KMS-11 (cell line): ENCODE measurements at regions not wholly inside any gene's neighbourhood (a gene's known extent, or its start where the extent isn't known, plus 50 kb on each side); places are given as distances from the start of the nearest gene placed in this dataset.

Experiments used
- H2AFZ ChIP-seq: fragments of 200-600 bp; sonication (generic); 2 replicates; pipeline ENCODE4 v1.6.1; 2016; ENCODE audit warnings: antibody characterized with exemption, mixed run types, low read depth
- H3K27ac ChIP-seq: fragments of 200-600 bp; sonication (generic); 2 replicates; pipeline ENCODE4 v1.6.1; 2016; ENCODE audit warnings: mild to moderate bottlenecking, mixed run types
- H3K27me3 ChIP-seq: fragments of 200-600 bp; sonication (generic); 2 replicates; pipeline ENCODE4 v1.6.1; 2017; ENCODE audit warnings: mild to moderate bottlenecking, low read depth, mixed run types, moderate library complexity; ENCODE audit not compliant: insufficient read depth
- H3K36me3 ChIP-seq: fragments of 200-600 bp; sonication (generic); 2 replicates; pipeline ENCODE4 v1.6.1; 2017; ENCODE audit warnings: mild to moderate bottlenecking, mixed run types; ENCODE audit not compliant: insufficient read depth
- H3K4me1 ChIP-seq: fragments of 200-600 bp; sonication (generic); 2 replicates; pipeline ENCODE4 v1.6.1; 2016; ENCODE audit warnings: mild to moderate bottlenecking, low read depth, mixed run types; ENCODE audit not compliant: poor library complexity, severe bottlenecking
- H3K4me2 ChIP-seq: fragments of 200-600 bp; sonication (generic); 2 replicates; pipeline ENCODE4 v1.7.0; 2016; ENCODE audit warnings: mild to moderate bottlenecking, mixed run types
- H3K4me3 ChIP-seq: fragments of 200-600 bp; sonication (generic); IDR thresholded peaks from 2 replicates; pipeline ENCODE4 v1.6.1; 2017; ENCODE audit warnings: low read depth, low read length, mixed read lengths; ENCODE audit not compliant: insufficient read depth
- H3K79me2 ChIP-seq: fragments of 200-600 bp; sonication (generic); 2 replicates; pipeline ENCODE4 v1.6.1; 2016; ENCODE audit warnings: low read depth, mixed run types; ENCODE audit not compliant: insufficient read depth
- H3K9ac ChIP-seq: fragments of 200-600 bp; sonication (generic); 2 replicates; pipeline ENCODE4 v1.6.1; 2016; ENCODE audit warnings: mild to moderate bottlenecking, mixed run types
- H4K20me1 ChIP-seq: fragments of 200-600 bp; sonication (generic); 2 replicates; pipeline ENCODE4 v1.6.1; 2016; ENCODE audit warnings: mild to moderate bottlenecking, mixed run types; ENCODE audit not compliant: insufficient read depth
- TF ChIP-seq, protein P1 (sequence below): fragments of 200-600 bp; sonication (generic); conservative IDR thresholded peaks from 2 replicates; pipeline ENCODE4 v1.6.1; 2017; ENCODE audit warnings: low read depth, mild to moderate bottlenecking, antibody characterized with exemption, low read length, moderate library complexity, mixed read lengths

DNA sequence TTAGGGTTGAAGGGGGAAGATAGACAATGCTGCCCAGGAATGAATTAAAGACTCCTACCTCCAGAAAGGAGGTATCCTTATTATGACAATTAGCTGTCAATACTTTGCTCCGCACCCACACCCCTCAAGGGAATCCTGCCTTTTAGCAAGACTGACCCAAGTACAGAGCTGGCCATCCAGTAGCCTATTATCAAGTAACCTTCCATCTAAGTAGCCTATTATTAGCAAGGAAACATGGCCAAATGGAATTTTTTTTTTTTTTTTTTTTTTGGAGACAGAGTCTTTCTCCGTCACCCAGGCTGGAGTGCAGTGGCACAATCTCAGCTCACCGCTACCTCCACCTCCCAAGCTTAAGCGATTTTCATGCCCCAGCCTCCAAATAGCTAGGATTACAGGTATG is 161.3 kb downstream of the PMP22 start:
- TF ChIP-seq, protein P1, sequence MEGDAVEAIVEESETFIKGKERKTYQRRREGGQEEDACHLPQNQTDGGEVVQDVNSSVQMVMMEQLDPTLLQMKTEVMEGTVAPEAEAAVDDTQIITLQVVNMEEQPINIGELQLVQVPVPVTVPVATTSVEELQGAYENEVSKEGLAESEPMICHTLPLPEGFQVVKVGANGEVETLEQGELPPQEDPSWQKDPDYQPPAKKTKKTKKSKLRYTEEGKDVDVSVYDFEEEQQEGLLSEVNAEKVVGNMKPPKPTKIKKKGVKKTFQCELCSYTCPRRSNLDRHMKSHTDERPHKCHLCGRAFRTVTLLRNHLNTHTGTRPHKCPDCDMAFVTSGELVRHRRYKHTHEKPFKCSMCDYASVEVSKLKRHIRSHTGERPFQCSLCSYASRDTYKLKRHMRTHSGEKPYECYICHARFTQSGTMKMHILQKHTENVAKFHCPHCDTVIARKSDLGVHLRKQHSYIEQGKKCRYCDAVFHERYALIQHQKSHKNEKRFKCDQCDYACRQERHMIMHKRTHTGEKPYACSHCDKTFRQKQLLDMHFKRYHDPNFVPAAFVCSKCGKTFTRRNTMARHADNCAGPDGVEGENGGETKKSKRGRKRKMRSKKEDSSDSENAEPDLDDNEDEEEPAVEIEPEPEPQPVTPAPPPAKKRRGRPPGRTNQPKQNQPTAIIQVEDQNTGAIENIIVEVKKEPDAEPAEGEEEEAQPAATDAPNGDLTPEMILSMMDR: no peak
- Histone ChIP-seq H3K4me1 (no peaks in the 10 kb centered on the region), H3K36me3 (no peaks in the 10 kb centered on the region), H3K27me3 (no peaks in the 10 kb centered on the region), H3K4me2 (no peak overlapping the region), H4K20me1 (no peaks in the 10 kb centered on the region), H3K79me2 (no peaks in the 10 kb centered on the region), H3K27ac (no peak overlapping the region), H3K9ac (no peak overlapping the region), H3K4me3 (no peak overlapping the region), H2AFZ (no peak overlapping the region)

DNA sequence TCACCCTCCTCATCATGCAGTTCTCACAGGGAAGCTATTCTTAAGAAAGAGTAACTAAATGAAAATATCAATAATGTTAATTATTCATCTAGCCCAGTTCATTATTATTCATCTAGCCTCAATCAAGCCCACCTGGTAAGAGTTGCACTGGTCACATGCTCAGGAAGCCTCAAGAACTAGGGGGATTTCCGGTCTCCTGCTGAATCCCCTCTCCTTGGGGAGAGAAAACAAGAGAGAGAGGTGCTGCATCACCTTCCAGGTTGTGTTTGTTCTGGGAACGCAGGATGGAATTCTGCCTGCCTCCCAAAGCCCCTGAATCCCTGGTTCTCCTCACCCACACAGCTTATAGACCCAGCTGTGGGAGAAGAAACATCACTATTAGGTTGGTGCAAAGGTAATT is 164.0 kb downstream of the PMP22 start:
- no peaks in the 10 kb centered on the region for H3K36me3 ChIP-seq
- H3K27me3 ChIP-seq: no peaks in the 10 kb centered on the region
- no peak overlapping the region for H3K27ac ChIP-seq
- H3K9ac ChIP-seq: no peak overlapping the region
- no peaks in the 10 kb centered on the region for H3K79me2 ChIP-seq
- H3K4me3 ChIP-seq: no peak overlapping the region
- no peak overlapping the region for H3K4me2 ChIP-seq
- no peaks in the 10 kb centered on the region for H4K20me1 ChIP-seq
- TF ChIP-seq, protein P1: no peak
- no peak overlapping the region for H2AFZ ChIP-seq
- no peaks in the 10 kb centered on the region for H3K4me1 ChIP-seq

DNA sequence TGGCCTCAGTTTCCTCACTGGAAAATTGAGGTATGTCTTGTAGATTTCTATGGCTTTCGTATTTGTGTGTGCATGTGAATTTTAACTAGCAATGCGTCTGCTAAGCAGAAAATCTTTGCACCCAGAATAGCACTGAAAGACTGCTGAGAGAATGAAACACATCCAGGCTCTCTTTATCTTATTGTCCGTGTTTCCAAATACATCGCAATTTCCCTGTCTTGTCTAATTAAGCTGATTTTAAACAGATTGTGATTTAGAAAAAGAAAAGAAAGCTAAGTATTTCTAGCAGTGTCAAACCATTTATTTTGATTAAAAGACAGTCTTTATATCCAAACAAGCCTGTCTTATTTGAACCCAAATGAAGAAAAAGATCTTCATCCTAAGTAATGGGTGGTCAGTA is 168.6 kb downstream of the PMP22 start:
- no peaks in the 10 kb centered on the region for H3K27me3 ChIP-seq
- TF ChIP-seq, protein P1: no peak
- H3K36me3 ChIP-seq: no peaks in the 10 kb centered on the region
- H3K4me3 ChIP-seq: no peak overlapping the region
- no peak overlapping the region for H3K27ac ChIP-seq
- no peak overlapping the region for H2AFZ ChIP-seq
- no peaks in the 10 kb centered on the region for H3K79me2 ChIP-seq
- H3K9ac ChIP-seq: no peak overlapping the region
- no peaks in the 10 kb centered on the region for H3K4me1 ChIP-seq
- no peak overlapping the region for H3K4me2 ChIP-seq
- no peaks in the 10 kb centered on the region for H4K20me1 ChIP-seq

DNA sequence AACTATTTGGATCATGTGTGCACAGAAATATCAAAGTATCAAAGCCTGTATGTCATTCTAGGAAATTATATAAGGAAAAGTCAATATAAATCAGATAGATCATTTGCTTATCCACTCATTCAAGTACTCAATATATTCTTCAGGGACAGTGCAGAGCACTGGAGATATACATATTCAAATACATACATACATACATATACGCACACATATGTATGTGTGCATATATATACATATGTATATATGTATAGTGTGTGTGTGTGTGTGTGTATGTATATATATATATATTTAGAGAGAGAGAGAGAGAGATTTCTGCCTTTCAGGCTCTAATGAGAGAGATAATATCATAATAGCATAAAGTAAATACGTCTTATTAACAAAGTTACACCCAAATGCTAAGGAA is 169.2 kb downstream of the PMP22 start:
- Histone ChIP-seq H3K9ac (no peak overlapping the region), H3K27me3 (no peaks in the 10 kb centered on the region), H3K27ac (no peak overlapping the region), H2AFZ (no peak overlapping the region), H3K4me3 (no peak overlapping the region), H3K4me1 (no peaks in the 10 kb centered on the region), H3K79me2 (no peaks in the 10 kb centered on the region), H3K36me3 (no peaks in the 10 kb centered on the region), H4K20me1 (no peaks in the 10 kb centered on the region), H3K4me2 (no peak overlapping the region)
- TF ChIP-seq, protein P1: no peak

DNA sequence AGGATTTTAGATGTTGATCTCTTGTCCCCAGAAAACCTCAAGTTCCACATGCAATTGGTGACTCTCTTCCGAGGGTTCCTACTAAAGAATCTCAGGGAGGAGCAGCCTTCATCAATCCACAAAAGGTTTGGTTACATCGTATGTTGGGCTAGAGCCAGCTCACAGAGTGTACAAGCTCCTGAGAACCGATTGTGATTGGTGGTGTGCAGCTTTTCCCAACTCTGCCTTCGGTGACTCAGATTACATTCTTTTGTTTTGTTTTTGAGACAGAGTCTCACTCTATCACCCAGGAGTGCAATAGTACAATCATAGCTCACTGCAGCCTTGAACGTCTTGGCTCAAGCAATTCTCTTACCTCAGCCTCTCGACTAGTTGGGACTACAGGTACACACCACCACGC is 172.4 kb downstream of the PMP22 start:
- no peaks in the 10 kb centered on the region for H3K4me1 ChIP-seq
- H3K4me2 ChIP-seq: no peak overlapping the region
- no peaks in the 10 kb centered on the region for H3K27me3 ChIP-seq
- no peak overlapping the region for H3K4me3 ChIP-seq
- H3K9ac ChIP-seq: no peak overlapping the region
- no peaks in the 10 kb centered on the region for H4K20me1 ChIP-seq
- TF ChIP-seq, protein P1: no peak
- H3K36me3 ChIP-seq: no peaks in the 10 kb centered on the region
- no peaks in the 10 kb centered on the region for H3K79me2 ChIP-seq
- no peak overlapping the region for H2AFZ ChIP-seq
- no peak overlapping the region for H3K27ac ChIP-seq
